Right cardiac atrium (tissue), 5 donors: ENCODE measurements at regions not wholly inside any gene's neighbourhood (a gene's known extent, or its start where the extent isn't known, plus 50 kb on each side); places are given as distances from the start of the nearest gene placed in this dataset.

Source experiments
- ATAC-seq, 2 donors: fragments of 200-7000 bp; cut with Tn5 transposase; one replicate each; pipeline versions ENCODE4 v1.8.0 to v1.9.1; 2020; ENCODE audit warnings: moderate library complexity in 2 of 2, mild to moderate bottlenecking in 1 of 2
- DNase-seq, 3 donors: peaks; one replicate each; pipeline ENCODE4 v3.0.0-alpha.2; 2020
- H3K27ac ChIP-seq: one replicate; pipeline ENCODE4 v1.5.1; 2013; ENCODE audit warnings: mild to moderate bottlenecking, low read length, control low read depth, moderate library complexity
- H3K27me3 ChIP-seq: one replicate; pipeline ENCODE4 v1.6.1; 2013; ENCODE audit not compliant: control insufficient read depth, insufficient read depth
- H3K4me1 ChIP-seq: one replicate; pipeline ENCODE4 v1.6.1; 2013; ENCODE audit warnings: low read length; ENCODE audit not compliant: control insufficient read depth, insufficient read depth
- H3K4me3 ChIP-seq: one replicate; pipeline ENCODE4 v1.5.1; 2013; ENCODE audit warnings: low read length, control low read depth
- H3K9me3 ChIP-seq: one replicate; pipeline ENCODE4 v1.6.1; 2013; ENCODE audit warnings: low read length; ENCODE audit not compliant: control insufficient read depth
- WGBS: extraction: QIAGEN DNeasy Blood & Tissue Kit; methylation state at CpG from one replicate; pipeline ENCODE4 v1.1.7; 2013; 5-methylcytosine and 5-hydroxymethylcytosine counted together
- intact Hi-C, 4 donors: fragments of 100-400 bp; cut with DNase I; formaldehyde crosslinking; loops; one replicate each; pipeline versions ENCODE4 v1.11.0 to v1.14.0; 2022 to 2023
- donor health status: healthy with polysubstance abuse.
- donor health status: DM: no; HTN: yes; CAD: no.
- donor health status: DM: no; HTN: no; CAD: no.
- donor health status: DM: no; HTN: yes; CAD: no; lungs with severe emphysema.
- donor health status: DM: yes; HTN: yes; CAD: no.

- no peaks in the 10 kb centered on the region for H3K9me3 ChIP-seq
- no peaks in the 10 kb centered on the region for H3K4me1 ChIP-seq
- H3K27me3 ChIP-seq, result no peaks in the 10 kb centered on the region
- H3K4me3 ChIP-seq, result no peak overlapping the region
- DNase-seq (no peak), ATAC-seq (no peak)
- intact Hi-C loops, result loop anchor here in 3 of 4 donors (5.0 to 10.0 kb wide), 3 partner anchors 152 to 864 kb away; no protein-coding TSS in a partner anchor
- no peak overlapping the region for H3K27ac ChIP-seq
- WGBS, result 66% methylated on average over 9 of the region's 9 CpGs
Observed at GRCh38 chr19:31546205-31546960, 197.1 kb upstream of the TSHZ3 start.

GRCh38 chr19:31548941-31549340 lies 199.7 kb upstream of the TSHZ3 start:
- Histone ChIP-seq H3K4me3 (no peak overlapping the region), H3K4me1 (no peaks in the 10 kb centered on the region), H3K27ac (no peak overlapping the region), H3K9me3 (no peaks in the 10 kb centered on the region), H3K27me3 (no peaks in the 10 kb centered on the region)
- 81% methylated on average over 4 of the region's 4 CpGs for WGBS
- ATAC-seq (no peak), DNase-seq (peak; percentile 27 to 59 (median 56))
- intact Hi-C loops, result loop anchor here in 3 of 4 donors (5.0 to 10.0 kb wide), 3 partner anchors 154 to 867 kb away; no protein-coding TSS in a partner anchor

DNA sequence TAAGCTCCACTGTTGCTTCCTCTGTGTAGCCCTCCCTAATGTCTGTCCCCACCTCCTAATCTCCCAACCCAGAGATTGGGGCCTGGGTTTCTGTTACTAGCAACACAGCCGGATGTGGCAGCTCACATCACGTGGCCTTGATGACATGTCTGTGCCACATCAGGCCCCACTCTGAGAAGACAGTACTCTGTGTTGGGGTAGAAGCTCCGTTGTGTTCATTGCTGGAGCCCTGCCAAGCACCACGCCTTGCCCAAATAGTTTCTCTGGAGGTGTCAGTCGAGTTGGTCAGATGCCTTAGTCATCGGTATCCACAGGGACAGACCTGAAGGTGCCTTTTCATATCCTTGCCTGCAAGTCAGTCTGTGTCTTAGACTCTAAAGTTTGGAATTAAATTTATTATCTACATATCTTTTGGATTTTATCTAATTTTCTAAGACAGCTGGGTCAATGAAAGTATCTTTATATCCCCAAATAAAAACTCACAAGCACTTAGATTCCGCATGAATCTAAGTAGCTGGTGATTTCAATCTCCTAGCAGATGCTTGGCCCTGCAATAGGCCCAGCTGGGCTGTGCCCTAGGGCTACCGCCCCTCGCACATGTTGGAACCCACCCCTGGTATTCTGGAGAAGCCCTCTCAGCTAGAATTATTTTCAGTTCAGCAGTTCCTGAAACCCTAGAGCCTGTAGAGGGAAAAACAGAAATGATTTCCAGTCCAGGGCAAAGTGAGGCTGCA lies 204.0 kb upstream of the TSHZ3 start:
- H3K4me1 ChIP-seq, result no peaks in the 10 kb centered on the region
- DNase-seq, result no peak
- 48% methylated on average over 9 of the region's 9 CpGs for WGBS
- no peak overlapping the region for H3K27ac ChIP-seq
- intact Hi-C loops, result no loop called here
- H3K9me3 ChIP-seq, result no peaks in the 10 kb centered on the region
- ATAC-seq, result no peak
- H3K27me3 ChIP-seq, result no peaks in the 10 kb centered on the region
- no peak overlapping the region for H3K4me3 ChIP-seq

DNA sequence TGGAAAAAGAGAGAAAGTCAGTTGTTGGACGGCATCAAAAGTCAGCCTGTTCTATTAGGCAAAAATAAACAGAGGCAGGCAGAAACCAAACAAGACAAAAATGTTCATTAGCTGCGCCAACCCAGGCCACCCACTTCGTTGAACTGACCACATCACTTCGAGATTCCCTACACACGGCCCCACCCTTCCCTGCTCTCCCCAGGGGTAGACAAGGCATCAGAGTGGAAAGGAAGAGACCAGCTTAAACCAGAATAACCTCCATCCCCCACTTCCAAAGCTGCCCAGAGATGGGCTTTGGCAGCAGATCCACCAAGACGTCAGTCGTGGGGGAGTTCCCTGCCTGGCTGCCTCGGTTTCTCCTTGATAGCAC lies 204.6 kb upstream of the TSHZ3 start:
- no peak overlapping the region for H3K4me3 ChIP-seq
- H3K27ac ChIP-seq, result no peak overlapping the region
- DNase-seq (peak in 1 of 3 donors; percentile 71), ATAC-seq (peak; percentile 29 to 39)
- no peaks in the 10 kb centered on the region for H3K4me1 ChIP-seq
- no peaks in the 10 kb centered on the region for H3K27me3 ChIP-seq
- intact Hi-C loops, result no loop called here
- no peaks in the 10 kb centered on the region for H3K9me3 ChIP-seq
- 55% methylated on average over 8 of the region's 8 CpGs for WGBS

DNA sequence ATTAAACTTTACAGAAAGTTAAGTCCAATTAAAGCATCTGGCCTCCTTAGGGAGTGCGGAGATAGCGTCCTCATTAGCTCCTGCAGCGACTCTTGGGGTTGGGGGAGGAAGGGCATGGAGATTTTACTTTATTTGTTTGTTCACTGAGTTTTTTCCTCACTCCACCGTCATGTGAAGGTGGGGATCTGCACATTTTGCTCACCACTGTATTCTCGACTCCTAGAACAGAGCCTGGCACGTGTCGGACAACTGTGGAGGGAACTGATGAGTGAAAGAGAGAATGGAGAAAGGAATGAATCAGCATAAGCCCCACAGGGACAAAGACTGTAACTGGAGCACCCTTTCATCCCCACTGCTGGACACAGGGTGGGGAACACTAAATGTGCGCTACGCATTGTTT lies 205.1 kb upstream of the TSHZ3 start:
- H3K27ac ChIP-seq, result no peak overlapping the region
- no peaks in the 10 kb centered on the region for H3K27me3 ChIP-seq
- ATAC-seq (no peak), DNase-seq (no peak)
- no peak overlapping the region for H3K4me3 ChIP-seq
- H3K9me3 ChIP-seq, result no peaks in the 10 kb centered on the region
- intact Hi-C loops, result no loop called here
- H3K4me1 ChIP-seq, result no peaks in the 10 kb centered on the region
- WGBS, result 75% methylated on average over 9 of the region's 9 CpGs

- DNase-seq (no peak), ATAC-seq (no peak)
- intact Hi-C loops, result no loop called here
- H3K27ac ChIP-seq, result no peak overlapping the region
- no peaks in the 10 kb centered on the region for H3K4me1 ChIP-seq
- 61% methylated on average over 8 of the region's 8 CpGs for WGBS
- H3K4me3 ChIP-seq, result no peak overlapping the region
- H3K9me3 ChIP-seq, result no peaks in the 10 kb centered on the region
- H3K27me3 ChIP-seq, result no peaks in the 10 kb centered on the region
Observed at GRCh38 chr19:31555634-31556215, 206.5 kb upstream of the TSHZ3 start.

DNA sequence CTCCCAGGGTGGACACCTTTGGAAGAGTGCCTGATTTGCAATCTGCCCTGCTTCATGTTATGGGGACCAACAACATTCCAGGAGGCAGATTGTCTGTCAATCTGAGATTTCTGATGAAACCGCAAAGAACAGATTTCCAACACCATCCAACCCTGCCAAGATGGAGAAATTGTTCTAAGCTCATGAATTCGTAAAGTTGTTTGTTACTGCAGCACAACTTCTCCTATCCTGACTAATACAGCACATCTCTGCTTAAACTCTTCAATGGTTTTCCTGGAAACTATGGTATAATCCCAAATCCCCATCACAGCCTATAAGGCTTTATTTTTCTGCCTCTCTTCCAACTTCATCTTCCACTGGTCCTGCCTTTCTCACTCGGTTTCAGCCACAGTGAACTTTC lies 210.3 kb upstream of the TSHZ3 start:
- intact Hi-C loops, result no loop called here
- H3K27me3 ChIP-seq, result no peaks in the 10 kb centered on the region
- 91% methylated on average over 3 of the region's 3 CpGs for WGBS
- H3K4me3 ChIP-seq, result no peak overlapping the region
- no peak overlapping the region for H3K27ac ChIP-seq
- H3K9me3 ChIP-seq, result no peaks in the 10 kb centered on the region
- DNase-seq (no peak), ATAC-seq (no peak)
- no peaks in the 10 kb centered on the region for H3K4me1 ChIP-seq

DNA sequence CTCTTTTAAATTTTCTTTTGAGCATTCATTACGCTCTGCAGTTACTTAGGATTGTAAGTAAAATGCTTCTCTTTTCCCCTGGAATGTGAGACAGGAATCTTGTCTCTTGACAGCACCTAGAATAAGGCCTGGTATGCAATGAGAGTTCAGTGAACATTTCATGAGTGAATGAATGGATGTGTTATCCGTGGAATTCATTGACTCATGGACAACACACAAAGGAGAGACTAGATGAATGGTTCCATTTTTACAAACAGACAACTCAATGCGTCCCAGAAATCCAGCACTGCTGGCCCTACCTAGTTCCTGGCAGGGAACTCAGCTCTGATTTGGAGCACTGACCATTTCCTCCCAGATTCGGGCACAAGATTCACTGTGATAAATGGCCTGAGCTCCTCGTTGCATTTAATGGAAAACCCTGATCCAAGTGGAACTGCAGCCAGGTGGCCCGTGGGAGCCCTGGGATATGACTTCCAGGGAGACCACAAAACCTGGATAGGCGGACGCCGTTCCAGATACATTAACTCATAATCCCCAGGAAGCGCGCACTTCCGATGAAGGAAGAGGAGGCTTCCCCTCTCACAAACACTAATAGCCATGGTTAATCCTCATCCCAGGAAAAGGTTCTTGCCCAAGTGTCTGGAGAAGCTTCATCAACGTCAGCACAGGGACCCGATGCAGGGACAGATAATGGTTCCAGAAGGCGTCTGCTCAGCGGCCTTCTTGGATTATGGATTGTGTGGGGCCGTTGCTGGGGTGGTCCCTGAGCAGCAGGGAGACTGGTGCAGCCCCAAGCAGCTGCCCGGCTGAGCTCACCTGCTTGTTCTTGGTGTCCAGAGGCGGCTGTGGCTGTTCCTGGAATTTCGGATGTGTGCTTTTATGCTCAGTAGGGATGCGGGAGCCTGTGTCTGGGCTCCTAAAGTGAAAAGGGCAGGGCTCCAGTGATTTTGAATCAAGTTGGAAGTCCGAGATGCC lies 211.1 kb upstream of the TSHZ3 start:
- DNase-seq, result no peak
- Histone ChIP-seq H3K9me3 (no peaks in the 10 kb centered on the region), H3K4me3 (no peak overlapping the region), H3K27ac (no peak overlapping the region), H3K27me3 (no peaks in the 10 kb centered on the region), H3K4me1 (no peaks in the 10 kb centered on the region)
- ATAC-seq, result no peak
- WGBS, result 72% methylated on average over 22 of the region's 22 CpGs
- intact Hi-C loops, result no loop called here

GRCh38 chr19:31562966-31563612 lies 213.9 kb upstream of the TSHZ3 start:
- H3K27me3 ChIP-seq, result no peaks in the 10 kb centered on the region
- H3K9me3 ChIP-seq, result no peaks in the 10 kb centered on the region
- no peak overlapping the region for H3K4me3 ChIP-seq
- intact Hi-C loops, result no loop called here
- no peak overlapping the region for H3K27ac ChIP-seq
- WGBS, result 87% methylated on average over 25 of the region's 25 CpGs
- H3K4me1 ChIP-seq, result no peaks in the 10 kb centered on the region
- DNase-seq, result no peak
- no peak for ATAC-seq

DNA sequence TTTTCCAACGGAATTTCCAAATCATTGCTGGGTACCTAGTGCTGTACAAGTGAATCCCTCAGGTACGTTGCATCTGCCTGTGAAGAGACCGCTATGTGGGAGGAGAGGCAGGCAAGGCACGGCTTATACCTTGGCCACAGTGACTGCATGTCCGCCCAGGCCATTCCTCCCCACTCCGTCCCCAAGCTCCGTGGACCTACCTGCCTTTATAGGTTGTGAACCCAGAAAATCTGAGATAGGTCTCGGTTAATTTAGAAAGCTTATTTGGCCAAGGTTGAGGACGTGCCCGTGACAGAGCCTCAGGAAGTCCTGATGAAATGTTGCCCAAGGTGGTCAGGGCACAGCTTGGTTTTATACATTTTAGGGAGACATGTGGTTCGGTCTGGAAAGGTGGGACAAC lies 218.5 kb upstream of the TSHZ3 start:
- no peaks in the 10 kb centered on the region for H3K27me3 ChIP-seq
- ATAC-seq, result no peak
- no peak for DNase-seq
- no peak overlapping the region for H3K27ac ChIP-seq
- H3K4me1 ChIP-seq, result no peaks in the 10 kb centered on the region
- intact Hi-C loops, result no loop called here
- WGBS, result 91% methylated on average over 11 of the region's 11 CpGs
- H3K4me3 ChIP-seq, result no peak overlapping the region
- no peaks in the 10 kb centered on the region for H3K9me3 ChIP-seq
